ENCODE measurements at regions not wholly inside any gene's neighbourhood (a gene's known extent, or its start where the extent isn't known, plus 50 kb on each side); places are given as distances from the start of the nearest gene placed in this dataset.

DNA sequence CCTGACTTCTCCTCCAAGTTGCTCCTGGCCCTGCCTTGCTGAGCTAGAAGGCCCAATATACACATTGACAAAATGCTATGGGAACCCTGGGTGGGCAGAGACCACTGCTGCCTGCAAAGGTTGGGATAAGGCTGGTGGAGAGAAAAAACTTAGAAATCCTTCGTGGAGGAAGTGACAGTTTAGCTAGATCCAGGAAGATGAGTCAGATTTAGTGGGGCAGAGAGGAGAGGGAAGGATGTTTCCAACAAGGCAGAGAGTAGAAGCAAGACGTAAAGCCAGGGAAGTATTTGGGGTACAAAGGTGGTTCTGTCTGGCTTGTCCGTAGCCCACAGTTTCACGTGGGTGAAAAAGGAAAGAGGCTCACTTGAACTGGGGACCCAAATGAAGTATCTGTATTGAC is 69.0 kb upstream of the CLMN start:
- Mint-ChIP-seq H3K36me3 (ENCODE audit: low read depth) (no peaks in the 10 kb centered on the region), H3K4me1 (no peaks in the 10 kb centered on the region; the same call in 2 of the 3 replicates), H3K9me3 (no peaks in the 10 kb centered on the region; the same call in 2 of the 3 replicates), H3K4me3 (no peak overlapping the region), H3K27me3 (ENCODE audit: insufficient read depth, low read depth, poor library complexity) (peaks cover 5% of the 10 kb centered on the region), H3K27ac (no peak overlapping the region)
- H3K9me2 ChIP-seq (ENCODE audit: insufficient read depth) = no peaks in the 10 kb centered on the region
- no peaks in the 10 kb centered on the region for H3K36me3 ChIP-seq (ENCODE audit: insufficient read depth)
- H2AFZ ChIP-seq = no peak overlapping the region
- DNase-seq (ENCODE audit: low spot score) = no peak
- H3K79me2 ChIP-seq (replicated peaks; ENCODE audit: insufficient read depth) = no peaks in the 10 kb centered on the region
- TF ChIP-seq CREB1 (CRISPR knock-in tag; IDR thresholded peaks at IDR 0.05; ENCODE audit: low read depth) (no peak), CTCF (conservative IDR thresholded peaks at IDR 0.05; ENCODE audit: low read depth in 2 of 2) (no peak), ZNF114 (CRISPR knock-in tag; IDR thresholded peaks at IDR 0.05) (no peak), STAT1 (IDR thresholded peaks at IDR 0.05; ENCODE audit: unreplicated experiment) (no peak)
- H3K4me3 ChIP-seq = no peak overlapping the region
- no peak overlapping the region for H3K4me2 ChIP-seq
- no peak for ATAC-seq
- H3K4me1 ChIP-seq (ENCODE audit: insufficient read depth) = no peaks in the 10 kb centered on the region
- H4K20me1 ChIP-seq (replicated peaks; ENCODE audit: insufficient read depth) = no peaks in the 10 kb centered on the region
- no peak overlapping the region for H3K27ac ChIP-seq (ENCODE audit: low read depth)
- H3F3A ChIP-seq (replicated peaks; ENCODE audit: low read depth) = no peaks in the 10 kb centered on the region
- H3K27me3 ChIP-seq (ENCODE audit: insufficient read depth) = no peaks in the 10 kb centered on the region

- H3K4me3 Mint-ChIP-seq = no peak overlapping the region
- Histone ChIP-seq H3K4me1 (ENCODE audit: insufficient read depth) (no peaks in the 10 kb centered on the region), H2AFZ (no peak overlapping the region), H4K20me1 (replicated peaks; ENCODE audit: insufficient read depth) (no peaks in the 10 kb centered on the region), H3K79me2 (replicated peaks; ENCODE audit: insufficient read depth) (no peaks in the 10 kb centered on the region), H3K4me3 (no peak overlapping the region), H3K27me3 (ENCODE audit: insufficient read depth) (no peaks in the 10 kb centered on the region), H3K4me2 (no peak overlapping the region), H3K27ac (ENCODE audit: low read depth) (no peak overlapping the region), H3F3A (replicated peaks; ENCODE audit: low read depth) (no peaks in the 10 kb centered on the region), H3K9me2 (ENCODE audit: insufficient read depth) (no peaks in the 10 kb centered on the region), H3K36me3 (ENCODE audit: insufficient read depth) (no peaks in the 10 kb centered on the region)
- no peak overlapping the region for H3K27ac Mint-ChIP-seq
- H3K9me3 Mint-ChIP-seq = no peaks in the 10 kb centered on the region; the same call in 2 of the 3 replicates
- no peaks in the 10 kb centered on the region for H3K36me3 Mint-ChIP-seq (ENCODE audit: low read depth)
- no peak for ATAC-seq
- no peaks in the 10 kb centered on the region; the same call in 2 of the 3 replicates for H3K4me1 Mint-ChIP-seq
- H3K27me3 Mint-ChIP-seq (ENCODE audit: insufficient read depth, low read depth, poor library complexity) = peaks cover 6% of the 10 kb centered on the region
- no peak for DNase-seq (ENCODE audit: low spot score)
- TF ChIP-seq CREB1 (CRISPR knock-in tag; IDR thresholded peaks at IDR 0.05; ENCODE audit: low read depth) = no peak
- TF ChIP-seq EZH2phosphoT487 (IDR thresholded peaks at IDR 0.05; ENCODE audit: unreplicated experiment) = no peak
- no peak for TF ChIP-seq JUNB (IDR thresholded peaks at IDR 0.05; ENCODE audit: unreplicated experiment)
- TF ChIP-seq POLR2AphosphoS5 (IDR thresholded peaks at IDR 0.05; ENCODE audit: low read depth) = no peak
- TF ChIP-seq ZNF331 (CRISPR knock-in tag; IDR thresholded peaks at IDR 0.05; ENCODE audit: low read depth) = no peak
- no peak for TF ChIP-seq CTCF (conservative IDR thresholded peaks at IDR 0.05; ENCODE audit: low read depth in 2 of 2)
- TF ChIP-seq ZNF114 (CRISPR knock-in tag; IDR thresholded peaks at IDR 0.05) = no peak
- TF ChIP-seq STAT1 (IDR thresholded peaks at IDR 0.05; ENCODE audit: unreplicated experiment) = no peak
- no peak for TF ChIP-seq REST (IDR thresholded peaks at IDR 0.05; ENCODE audit: unreplicated experiment)
Observed at GRCh38 chr14:95387826-95388445, 68.2 kb upstream of the CLMN start.
